HCT116 (cell line): ENCODE measurements at regions not wholly inside any gene's neighbourhood (a gene's known extent, or its start where the extent isn't known, plus 50 kb on each side); places are given as distances from the start of the nearest gene placed in this dataset.

Experiments
- ATAC-seq: fragments of 200-7000 bp; cut with Tn5 transposase; 2 replicates; pipeline ENCODE4 v1.9.1; 2020; ENCODE audit warnings: mild to moderate bottlenecking, moderate library complexity
- BruUV-seq: library from RNA; stranded (reverse); fragments of 400-500 nt; replicated peaks from 2 replicates; lab custom pipeline; 2021; lab: Mats Ljungman, UMichigan
- CTCF ChIA-PET: fragments of 300-600 bp; sonication (Branson Sonifier 250); formaldehyde crosslinking; loops from one replicate; lab custom pipeline; 2021; ENCODE audit warnings: antibody characterized with exemption; lab: Charles Lee
- POLR2A ChIA-PET: fragments of 300-600, 350-600 bp; sonication (Branson Sonifier 250); formaldehyde crosslinking; loops from one replicate; lab custom pipeline; 2021; ENCODE audit warnings: antibody characterized with exemption; lab: Charles Lee
- RAD21 ChIA-PET, 2 experiments: fragments of 300-600 bp; sonication (Branson Sonifier 250); formaldehyde crosslinking; loops; one replicate each; lab custom pipeline; 2023; ENCODE audit warnings: low total read pairs in 2 of 2; ENCODE audit not compliant: uncharacterized antibody in 2 of 2, unreplicated experiment in 2 of 2, low non-redundant PET in 1 of 2; lab: Charles Lee
- DNase-seq: peaks from one replicate; pipeline ENCODE4 v3.0.0-alpha.2; 2010; ENCODE audit warnings: low read depth, low spot score
- H2AFZ ChIP-seq: fragments of 200-600 bp; shearing (Covaris generic), sonication (generic); 2 replicates; pipeline ENCODE4 v1.6.1; 2017; ENCODE audit warnings: low read depth, mixed run types, mixed read lengths, antibody characterized with exemption, low read length; ENCODE audit not compliant: poor library complexity, severe bottlenecking
- H3K27ac ChIP-seq: 2 replicates; pipeline ENCODE4 v1.5.1; 2012; ENCODE audit warnings: low read depth, low read length
- H3K27me3 ChIP-seq: fragments of 200-600 bp; sonication (generic); 2 replicates; pipeline ENCODE4 v1.6.1; 2016; ENCODE audit warnings: mixed run types, low read length, mixed read lengths; ENCODE audit not compliant: insufficient read depth
- H3K36me3 ChIP-seq, 2 experiments: fragments of 200-500 bp in 1 of 2; fragments of 200-600 bp in 1 of 2; sonication (Bioruptor generic) in 1 of 2; sonication (generic) in 1 of 2; 2 replicates each; pipeline versions ENCODE4 v1.5.1 to v1.6.1; 2014 to 2016; ENCODE audit warnings: low read length in 2 of 2, inconsistent platforms in 1 of 2, mixed read lengths in 1 of 2, mixed run types in 1 of 2; ENCODE audit not compliant: insufficient read depth in 2 of 2, control insufficient read depth in 1 of 2
- H3K4me1 ChIP-seq, 2 experiments: fragments of 200-600 bp in 1 of 2; sonication (generic) in 1 of 2; 2 replicates each; pipeline versions ENCODE4 v1.5.1 to v1.6.1; 2012 to 2017; ENCODE audit warnings: low read length in 2 of 2, inconsistent platforms in 1 of 2, mild to moderate bottlenecking in 1 of 2, mixed read lengths in 1 of 2, mixed run types in 1 of 2, moderate library complexity in 1 of 2; ENCODE audit not compliant: insufficient read depth in 2 of 2, control insufficient read depth in 1 of 2
- H3K4me2 ChIP-seq: fragments of 200-600 bp; sonication (generic); 2 replicates; pipeline ENCODE4 v1.6.1; 2017; ENCODE audit warnings: mixed run types, low read length, mixed read lengths
- H3K4me3 ChIP-seq, 2 experiments: fragments of 200-600 bp in 1 of 2; sonication (generic) in 1 of 2; replicated peaks in 1 of 2; 2 replicates each; pipeline ENCODE4 v1.5.1; 2011 to 2016; ENCODE audit warnings: low read length in 2 of 2, control low read depth in 1 of 2, low read depth in 1 of 2, mild to moderate bottlenecking in 1 of 2, mixed read lengths in 1 of 2, mixed run types in 1 of 2
- H3K79me2 ChIP-seq: fragments of 200-600 bp; sonication (generic); 2 replicates; pipeline ENCODE4 v1.6.1; 2017; ENCODE audit warnings: mild to moderate bottlenecking, mixed run types, low read length, moderate library complexity, mixed read lengths; ENCODE audit not compliant: insufficient read depth
- H3K9ac ChIP-seq: fragments of 200-600 bp; sonication (generic); 2 replicates; pipeline ENCODE4 v1.6.1; 2016; ENCODE audit warnings: low read length, mixed read lengths
- H3K9me2 ChIP-seq: fragments of 200-600 bp; sonication (generic), shearing (Covaris generic); 2 replicates; pipeline ENCODE4 v1.6.1; 2017; ENCODE audit warnings: mixed run types, mild to moderate bottlenecking, moderate library complexity; ENCODE audit not compliant: insufficient read depth
- H3K9me3 ChIP-seq, 2 experiments: fragments of 200-500 bp in 1 of 2; fragments of 200-600 bp in 1 of 2; sonication (Bioruptor generic) in 1 of 2; sonication (generic) in 1 of 2; 2 replicates each; pipeline ENCODE4 v1.6.1; 2014 to 2017; ENCODE audit warnings: low read length in 2 of 2, mixed read lengths in 2 of 2, inconsistent platforms in 1 of 2, low read depth in 1 of 2, mild to moderate bottlenecking in 1 of 2, mixed run types in 1 of 2, moderate library complexity in 1 of 2; ENCODE audit not compliant: control insufficient read depth in 1 of 2, insufficient read depth in 1 of 2
- H4K20me1 ChIP-seq: fragments of 200-600 bp; sonication (generic), shearing (Covaris generic); 2 replicates; pipeline ENCODE4 v1.6.1; 2017; ENCODE audit warnings: mixed run types, mild to moderate bottlenecking, moderate library complexity; ENCODE audit not compliant: insufficient read depth
- ATF3 ChIP-seq: IDR thresholded peaks from 2 replicates; pipeline ENCODE4 v1.6.1; 2012
- CBX3 ChIP-seq: IDR thresholded peaks from 2 replicates; pipeline ENCODE4 v1.6.1; 2012; ENCODE audit warnings: low read depth
- CEBPB ChIP-seq: IDR thresholded peaks from 2 replicates; pipeline ENCODE4 v1.6.1; 2012; ENCODE audit warnings: low read depth
- CTCF ChIP-seq, 3 experiments: fragments of 200-600 bp in 1 of 3; sonication (generic) in 1 of 3; IDR thresholded peaks in 2 of 3; conservative IDR thresholded peaks in 1 of 3; 2 replicates each; pipeline ENCODE4 v1.5.1; 2012 to 2017; ENCODE audit warnings: low read depth in 2 of 3, low read length in 2 of 3, antibody characterized with exemption in 1 of 3, borderline replicate concordance in 1 of 3, control low read depth in 1 of 3, mild to moderate bottlenecking in 1 of 3, mixed read lengths in 1 of 3, mixed run types in 1 of 3, moderate library complexity in 1 of 3; ENCODE audit not compliant: insufficient read depth in 1 of 3
- EGR1 ChIP-seq: IDR thresholded peaks from 2 replicates; pipeline ENCODE4 v1.6.1; 2012; ENCODE audit warnings: low read depth
- ELF1 ChIP-seq: IDR thresholded peaks from 2 replicates; pipeline ENCODE4 v1.6.1; 2012; ENCODE audit warnings: low read depth, borderline replicate concordance
- EZH2 ChIP-seq: fragments of 200-600 bp; sonication (generic); IDR thresholded peaks from 2 replicates; pipeline ENCODE4 v1.6.1; 2017; ENCODE audit warnings: antibody characterized with exemption, mixed run types
- EZH2phosphoT487 ChIP-seq: fragments of 200-600 bp; IDR thresholded peaks from 2 replicates; pipeline ENCODE4 v1.6.1; 2018; ENCODE audit warnings: antibody characterized with exemption, borderline replicate concordance
- JUND ChIP-seq: IDR thresholded peaks from 2 replicates; pipeline ENCODE4 v1.6.1; 2012
- MAX ChIP-seq: IDR thresholded peaks from 2 replicates; pipeline ENCODE4 v1.6.1; 2012
- POLR2A ChIP-seq: IDR thresholded peaks from 2 replicates; pipeline ENCODE4 v1.7.0; 2011; ENCODE audit warnings: borderline replicate concordance; ENCODE audit not compliant: insufficient read depth, insufficient read length; ENCODE audit errors: extremely low read depth
- RAD21 ChIP-seq: IDR thresholded peaks from 2 replicates; pipeline ENCODE4 v1.6.1; 2012; ENCODE audit warnings: low read depth, mild to moderate bottlenecking
- REST ChIP-seq: IDR thresholded peaks from 2 replicates; pipeline ENCODE4 v1.6.1; 2012; ENCODE audit warnings: low read depth
- SIN3A ChIP-seq: IDR thresholded peaks from 2 replicates; pipeline ENCODE4 v1.6.1; 2012; ENCODE audit warnings: low read depth
- SP1 ChIP-seq: IDR thresholded peaks from 2 replicates; pipeline ENCODE4 v1.6.1; 2012; ENCODE audit warnings: low read depth
- TCF7L2 ChIP-seq: IDR thresholded peaks from 2 replicates; pipeline ENCODE4 v1.7.0; 2011; ENCODE audit warnings: borderline replicate concordance, inconsistent platforms; ENCODE audit not compliant: insufficient read depth, insufficient read length; ENCODE audit errors: extremely low read depth
- YY1 ChIP-seq: IDR thresholded peaks from 2 replicates; pipeline ENCODE4 v1.6.1; 2011; ENCODE audit warnings: low read length, low read depth, moderate library complexity, mild to moderate bottlenecking; ENCODE audit not compliant: insufficient replicate concordance; ENCODE audit errors: extremely low read depth
- ZBTB33 ChIP-seq: IDR thresholded peaks from 2 replicates; pipeline ENCODE4 v1.6.1; 2011; ENCODE audit warnings: mild to moderate bottlenecking, low read length, moderate library complexity; ENCODE audit not compliant: insufficient replicate concordance; ENCODE audit errors: extremely low read depth
- ZFX ChIP-seq: fragments of 450-650 bp; IDR thresholded peaks from 2 replicates; pipeline ENCODE4 v1.6.1; 2017
- ZNF274 ChIP-seq: fragments of 200-500 bp; sonication (Bioruptor generic); IDR thresholded peaks from 2 replicates; pipeline ENCODE4 v1.6.1; 2014; ENCODE audit warnings: mild to moderate bottlenecking, low read depth, low read length, inconsistent platforms
- intact Hi-C: fragments of 100-400 bp; cut with micrococcal nuclease; formaldehyde crosslinking; loops from 2 replicates; pipeline ENCODE4 v1.10.0; 2022

GRCh38 chr4:114091546-114091945 is 112.1 kb upstream of the ARSJ start (continued):
- TF ChIP-seq REST (no peak), EZH2phosphoT487 (no peak), EZH2 (no peak)
- TF ChIP-seq, all 23 proteins: peak for 0

- no TSS peak for BruUV-seq
- Histone ChIP-seq H3K9ac (no peak overlapping the region), H3K9me3 (no peaks in the 10 kb centered on the region), H3K4me3 (no peak overlapping the region), H3K9me2 (no peaks in the 10 kb centered on the region), H4K20me1 (no peaks in the 10 kb centered on the region), H2AFZ (no peak overlapping the region), H3K4me1 (no peaks in the 10 kb centered on the region), H3K27me3 (no peaks in the 10 kb centered on the region), H3K36me3 (no peaks in the 10 kb centered on the region), H3K4me2 (no peak overlapping the region), H3K79me2 (no peaks in the 10 kb centered on the region), H3K27ac (no peak overlapping the region)
- no peak for ATAC-seq
- CTCF ChIA-PET, result no interaction called here
- no peak for DNase-seq
- intact Hi-C loops, result no loop called here
- POLR2A ChIA-PET, result no interaction called here
- RAD21 ChIA-PET, result no interaction called here
- TF ChIP-seq EGR1 (no peak), YY1 (no peak), ZBTB33 (no peak), MAX (no peak), SIN3A (no peak), ELF1 (no peak), RAD21 (no peak), ZNF274 (no peak), JUND (no peak), CTCF (IDR thresholded peaks at IDR 0.05 in 2 of 3, conservative IDR thresholded peaks at IDR 0.05 in 1 of 3; ENCODE audit: borderline replicate concordance in 1 of 3, insufficient read depth in 1 of 3, low read depth in 2 of 3, low read length in 2 of 3) (no peak), SP1 (no peak), POLR2A (no peak), TCF7L2 (no peak), CBX3 (no peak), CEBPB (no peak), ZFX (no peak), ATF3 (no peak)
These were observed 113.8 kb upstream of the ARSJ start for GRCh38 chr4:114093221-114093715.
